Fibroblast of mammary gland (primary cell): ENCODE measurements at regions not wholly inside any gene's neighbourhood (a gene's known extent, or its start where the extent isn't known, plus 50 kb on each side); places are given as distances from the start of the nearest gene placed in this dataset.
"Not testable (repeated sequence)": the region's sequence is repeated elsewhere in the genome, so short reads cannot be mapped to it uniquely, and the experiment has no call there.

Source experiments
- DNase-seq: peaks from one replicate; pipeline ENCODE4 v3.0.0-alpha.2; 2010; ENCODE audit warnings: low read depth
- H3K4me3 ChIP-seq: 2 replicates; pipeline ENCODE4 v1.5.1; 2011; ENCODE audit warnings: low read depth, mild to moderate bottlenecking, low read length, moderate library complexity; ENCODE audit not compliant: control insufficient read depth
- CTCF ChIP-seq: conservative IDR thresholded peaks from 2 replicates; pipeline ENCODE4 v1.5.1; 2011; ENCODE audit warnings: low read depth, low read length, inconsistent platforms; ENCODE audit not compliant: control insufficient read depth, insufficient read depth

GRCh38 chrX:30008031-30008430, 207.3 kb upstream of the MAGEB2 start:
- H3K4me3 ChIP-seq, result no peak overlapping the region
- no peak for TF ChIP-seq CTCF
- DNase-seq, result no peak

- DNase-seq, result no peak
- TF ChIP-seq CTCF, result no peak
- no peak overlapping the region for H3K4me3 ChIP-seq
Measured at GRCh38 chrX:30010471-30010870, 204.9 kb upstream of the MAGEB2 start.

- H3K4me3 ChIP-seq, result no peak overlapping the region
- DNase-seq, result no peak
- TF ChIP-seq CTCF, result no peak
Measured at GRCh38 chrX:30015440-30015839, 199.9 kb upstream of the MAGEB2 start.

- H3K4me3 ChIP-seq, result no peak overlapping the region
- no peak for TF ChIP-seq CTCF
- no peak for DNase-seq
Measured at GRCh38 chrX:30027636-30028035, 187.7 kb upstream of the MAGEB2 start.

GRCh38 chrX:30036406-30036805, 179.0 kb upstream of the MAGEB2 start:
- not testable (repeated sequence) for H3K4me3 ChIP-seq, DNase-seq

GRCh38 chrX:30039768-30040167, 175.6 kb upstream of the MAGEB2 start:
- peak; percentile 2 for DNase-seq
- TF ChIP-seq CTCF, result no peak

GRCh38 chrX:30060718-30061117, 154.6 kb upstream of the MAGEB2 start:
- no peak overlapping the region for H3K4me3 ChIP-seq
- TF ChIP-seq CTCF, result peak; percentile 46
- peak; percentile 8 for DNase-seq

More at GRCh38 chrX:30039768-30040167, 175.6 kb upstream of the MAGEB2 start:
- no peak overlapping the region for H3K4me3 ChIP-seq
